Peyer's patch (tissue), 4 donors: ENCODE measurements at regions not wholly inside any gene's neighbourhood (a gene's known extent, or its start where the extent isn't known, plus 50 kb on each side); places are given as distances from the start of the nearest gene placed in this dataset.

Experiments
- POLR2A ChIP-seq, 2 donors: fragments of 450-650 bp; IDR thresholded peaks; one replicate each; pipeline ENCODE4 v1.5.1; 2017; ENCODE audit warnings: antibody characterized with exemption in 2 of 2, mild to moderate bottlenecking in 2 of 2, moderate library complexity in 2 of 2
- TF ChIP-seq, protein P1 (sequence below), 6 experiments: fragments of 450-650 bp in 4 of 6; fragments of 200-600 bp in 2 of 6; sonication (generic) in 1 of 6; IDR thresholded peaks; one replicate each; pipeline ENCODE4 v1.5.1; 2017 to 2019; ENCODE audit warnings: antibody characterized with exemption in 6 of 6, mild to moderate bottlenecking in 3 of 6, moderate library complexity in 1 of 6

DNA sequence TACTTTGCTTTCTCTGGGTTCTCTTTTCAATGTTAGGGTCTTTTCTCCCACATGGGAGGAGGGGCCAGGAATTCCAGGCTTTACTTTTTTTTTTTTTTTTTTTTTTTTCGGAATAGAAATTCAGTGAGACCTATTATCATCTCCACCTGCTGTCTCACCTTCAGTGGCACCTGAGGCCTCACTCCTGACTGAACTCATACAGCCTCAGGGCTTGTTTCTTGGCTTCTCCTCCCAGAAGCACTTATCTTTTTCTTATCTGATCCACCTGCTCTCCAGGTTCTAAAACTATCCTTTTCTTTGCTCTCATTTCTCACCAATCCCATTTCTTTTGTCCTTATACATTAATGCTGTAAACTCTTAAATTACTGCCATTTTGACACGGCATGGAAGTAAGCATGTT lies 117.3 kb upstream of the PPP3CA start:
- TF ChIP-seq, protein P1, sequence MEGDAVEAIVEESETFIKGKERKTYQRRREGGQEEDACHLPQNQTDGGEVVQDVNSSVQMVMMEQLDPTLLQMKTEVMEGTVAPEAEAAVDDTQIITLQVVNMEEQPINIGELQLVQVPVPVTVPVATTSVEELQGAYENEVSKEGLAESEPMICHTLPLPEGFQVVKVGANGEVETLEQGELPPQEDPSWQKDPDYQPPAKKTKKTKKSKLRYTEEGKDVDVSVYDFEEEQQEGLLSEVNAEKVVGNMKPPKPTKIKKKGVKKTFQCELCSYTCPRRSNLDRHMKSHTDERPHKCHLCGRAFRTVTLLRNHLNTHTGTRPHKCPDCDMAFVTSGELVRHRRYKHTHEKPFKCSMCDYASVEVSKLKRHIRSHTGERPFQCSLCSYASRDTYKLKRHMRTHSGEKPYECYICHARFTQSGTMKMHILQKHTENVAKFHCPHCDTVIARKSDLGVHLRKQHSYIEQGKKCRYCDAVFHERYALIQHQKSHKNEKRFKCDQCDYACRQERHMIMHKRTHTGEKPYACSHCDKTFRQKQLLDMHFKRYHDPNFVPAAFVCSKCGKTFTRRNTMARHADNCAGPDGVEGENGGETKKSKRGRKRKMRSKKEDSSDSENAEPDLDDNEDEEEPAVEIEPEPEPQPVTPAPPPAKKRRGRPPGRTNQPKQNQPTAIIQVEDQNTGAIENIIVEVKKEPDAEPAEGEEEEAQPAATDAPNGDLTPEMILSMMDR (IDR thresholded peaks at IDR 0.05), result no peak
- no peak for TF ChIP-seq POLR2A (IDR thresholded peaks at IDR 0.05)
